NCI-H2196 (cell line): ENCODE measurements at regions not wholly inside any gene's neighbourhood (a gene's known extent, or its start where the extent isn't known, plus 50 kb on each side); places are given as distances from the start of the nearest gene placed in this dataset.

Experiments used
- DNase-seq: peaks from one replicate; lab custom pipeline; 2025; ENCODE audit not compliant: unreplicated experiment; lab: John Stamatoyannopoulos, UW

- DNase-seq, result no peak
Observed at GRCh38 chr4:179076865-179077264, 1634.6 kb upstream of the AGA start.

- no peak for DNase-seq
Observed at GRCh38 chr4:179095585-179096221, 1653.5 kb upstream of the AGA start.

- no peak for DNase-seq
Observed at GRCh38 chr4:179097741-179098140, 1655.5 kb upstream of the AGA start.

GRCh38 chr4:179110356-179110755 is 1668.1 kb upstream of the AGA start:
- DNase-seq, result no peak

GRCh38 chr4:179110816-179111215 is 1668.6 kb upstream of the AGA start:
- DNase-seq, result no peak

GRCh38 chr4:179112441-179113170 is 1670.4 kb upstream of the AGA start:
- DNase-seq, result no peak

GRCh38 chr4:179114615-179115014 is 1672.4 kb upstream of the AGA start:
- DNase-seq, result no peak

GRCh38 chr4:179116011-179116410 is 1673.8 kb upstream of the AGA start:
- DNase-seq, result no peak

- no peak for DNase-seq
Observed at GRCh38 chr4:179116581-179116980, 1674.3 kb upstream of the AGA start.

- no peak for DNase-seq
Observed at GRCh38 chr4:179123084-179123483, 1680.8 kb upstream of the AGA start.

GRCh38 chr4:179124419-179124818 is 1682.2 kb upstream of the AGA start:
- DNase-seq, result no peak

GRCh38 chr4:179124957-179125356 is 1682.7 kb upstream of the AGA start:
- DNase-seq, result no peak

GRCh38 chr4:179125870-179126269 is 1683.6 kb upstream of the AGA start:
- DNase-seq, result no peak

- no peak for DNase-seq
Observed at GRCh38 chr4:179128299-179128698, 1686.1 kb upstream of the AGA start.

- DNase-seq, result no peak
Observed at GRCh38 chr4:179130122-179130714, 1688.0 kb upstream of the AGA start.

- DNase-seq, result no peak
Observed at GRCh38 chr4:179145746-179146525, 1703.7 kb upstream of the AGA start.

- no peak for DNase-seq
Observed at GRCh38 chr4:179151770-179152169, 1709.5 kb upstream of the AGA start.

GRCh38 chr4:179163147-179163546 is 1720.9 kb upstream of the AGA start:
- DNase-seq, result no peak

- no peak for DNase-seq
Observed at GRCh38 chr4:179164267-179164999, 1722.2 kb upstream of the AGA start.

GRCh38 chr4:179165000-179165738 is 1722.9 kb upstream of the AGA start:
- no peak for DNase-seq
